Islet of Langerhans (tissue), 1 donor: ENCODE measurements at regions not wholly inside any gene's neighbourhood (a gene's known extent, or its start where the extent isn't known, plus 50 kb on each side); places are given as distances from the start of the nearest gene placed in this dataset.

Experiments used
- FAIRE-seq: peaks from one replicate; lab custom pipeline; 2011; peaks lifted over from hg19 to GRCh38; lab: Jason Lieb, UNC

DNA sequence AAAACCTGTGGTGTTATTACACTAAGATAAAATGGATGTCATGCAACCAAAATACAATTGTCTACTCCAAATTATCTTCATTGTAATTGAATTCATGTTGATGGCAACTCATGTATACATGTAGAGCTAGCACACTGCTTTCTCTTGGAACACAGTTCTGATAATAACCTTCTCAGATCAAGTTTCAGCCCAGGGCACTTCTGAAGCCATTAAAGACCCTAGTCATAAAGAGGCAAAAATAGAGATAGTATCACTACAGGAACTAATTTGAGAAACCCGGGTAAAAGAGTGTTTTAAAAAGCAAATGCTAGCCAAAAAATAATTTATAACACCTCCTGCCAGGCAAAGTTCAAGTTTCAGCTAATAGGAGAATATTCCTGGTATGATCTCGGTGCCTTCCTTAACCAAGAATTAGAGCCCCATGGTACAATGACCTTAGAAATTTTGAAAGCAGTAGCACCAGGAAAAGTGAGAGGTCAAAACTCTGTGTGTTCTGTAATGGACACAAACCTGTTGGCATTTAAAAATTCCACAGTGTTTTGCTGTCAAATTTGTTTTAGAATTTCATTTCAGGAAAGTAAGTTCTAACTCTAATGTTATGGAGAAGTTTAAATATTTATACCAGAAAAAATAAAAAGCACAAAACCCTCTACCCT is 105.0 kb upstream of the FRMD6 start:
- FAIRE-seq, result no peak

DNA sequence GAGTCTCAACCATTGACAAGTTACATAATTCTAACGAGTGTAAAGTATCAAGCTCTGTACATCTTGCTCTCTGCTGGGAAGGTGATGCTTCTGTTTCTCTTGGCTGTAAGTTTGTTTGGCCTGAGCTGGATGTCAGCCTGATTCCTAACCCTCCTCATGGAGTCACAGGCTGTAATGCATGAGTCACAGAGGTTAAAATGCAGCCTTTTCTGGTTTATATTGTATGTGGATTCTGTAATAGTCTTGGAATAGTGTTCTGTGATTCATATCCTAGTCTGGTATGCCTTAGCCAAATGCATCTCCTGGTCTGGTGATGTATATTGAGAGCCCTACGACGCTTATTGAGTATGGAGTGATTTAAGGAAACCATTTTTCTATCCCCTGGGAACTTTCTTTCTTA is 104.5 kb upstream of the FRMD6 start:
- FAIRE-seq, result no peak

GRCh38 chr14:51547701-51548100 is 104.0 kb upstream of the FRMD6 start:
- FAIRE-seq, result no peak

- FAIRE-seq, result no peak
Measured at GRCh38 chr14:51548187-51548586, 103.5 kb upstream of the FRMD6 start.

- no peak for FAIRE-seq
Measured at GRCh38 chr14:51550636-51551035, 101.1 kb upstream of the FRMD6 start.

DNA sequence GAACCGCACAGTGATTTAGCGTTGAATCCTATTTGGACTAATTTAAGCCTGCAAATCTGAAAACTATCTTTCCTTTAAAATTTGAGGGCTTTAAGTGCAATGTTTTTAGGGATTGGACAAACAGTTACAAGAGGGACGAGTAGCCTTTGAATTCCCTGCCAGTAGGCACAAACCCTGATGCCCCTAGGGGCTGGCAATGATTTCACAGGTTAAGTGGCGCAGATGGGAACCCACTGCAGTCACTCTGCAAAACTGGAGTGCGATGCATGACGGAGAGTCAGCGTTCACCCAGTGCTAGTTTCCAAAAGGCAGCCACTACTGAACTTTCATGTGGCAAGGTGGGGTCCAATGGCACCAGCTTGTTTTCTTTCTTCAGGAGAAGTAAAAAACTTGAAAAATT is 99.4 kb upstream of the FRMD6 start:
- no peak for FAIRE-seq

DNA sequence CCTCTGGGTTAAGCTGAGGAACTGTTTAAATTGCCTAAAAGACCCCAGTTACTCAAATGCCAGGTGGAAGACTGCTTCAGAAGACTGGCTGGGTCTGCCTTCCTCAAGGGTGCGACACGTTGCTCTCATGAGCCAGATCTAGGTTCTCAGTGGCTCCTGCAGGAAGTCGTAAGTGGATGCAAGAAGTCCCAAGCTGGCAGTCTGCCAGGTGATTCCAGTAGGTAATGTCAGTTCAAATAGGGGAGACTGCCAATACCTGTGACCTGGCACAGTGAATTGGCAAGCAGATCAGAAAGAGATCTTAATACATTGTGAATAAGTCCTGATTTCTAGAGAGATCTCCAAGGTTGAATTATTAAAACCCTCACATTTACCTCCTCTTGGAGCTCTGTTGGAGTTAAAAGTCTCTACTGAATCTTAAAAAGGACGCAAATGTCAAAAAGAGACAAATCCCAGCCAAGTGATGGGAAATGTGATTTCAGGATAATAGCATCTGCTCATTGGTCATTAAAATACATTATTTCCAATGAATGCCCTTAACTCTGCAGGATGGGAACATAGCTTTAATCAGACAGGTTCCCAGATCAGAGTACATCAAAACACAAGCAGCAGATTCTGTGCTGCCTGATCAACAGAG is 98.8 kb upstream of the FRMD6 start:
- FAIRE-seq, result no peak

- no peak for FAIRE-seq
Measured at GRCh38 chr14:51554339-51554920, 97.3 kb upstream of the FRMD6 start.

DNA sequence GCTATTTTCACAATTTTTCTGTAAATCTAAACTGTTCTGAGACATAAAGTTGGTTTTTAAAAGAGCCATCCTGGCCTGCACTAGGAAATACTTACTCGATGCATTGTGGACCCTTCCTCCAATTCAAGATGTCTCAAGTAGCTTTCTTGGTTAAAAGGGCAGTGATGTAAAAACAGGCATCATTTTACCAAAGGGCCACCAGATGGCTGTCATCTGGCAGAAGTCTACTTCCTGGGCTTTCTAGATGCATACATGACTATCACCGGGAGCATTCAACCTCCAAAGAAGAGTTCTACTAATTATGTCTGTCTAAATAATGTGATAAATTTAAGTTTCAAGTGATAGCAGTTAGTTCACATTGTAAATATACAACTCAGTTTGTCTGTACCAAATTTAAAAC is 96.8 kb upstream of the FRMD6 start:
- no peak for FAIRE-seq

DNA sequence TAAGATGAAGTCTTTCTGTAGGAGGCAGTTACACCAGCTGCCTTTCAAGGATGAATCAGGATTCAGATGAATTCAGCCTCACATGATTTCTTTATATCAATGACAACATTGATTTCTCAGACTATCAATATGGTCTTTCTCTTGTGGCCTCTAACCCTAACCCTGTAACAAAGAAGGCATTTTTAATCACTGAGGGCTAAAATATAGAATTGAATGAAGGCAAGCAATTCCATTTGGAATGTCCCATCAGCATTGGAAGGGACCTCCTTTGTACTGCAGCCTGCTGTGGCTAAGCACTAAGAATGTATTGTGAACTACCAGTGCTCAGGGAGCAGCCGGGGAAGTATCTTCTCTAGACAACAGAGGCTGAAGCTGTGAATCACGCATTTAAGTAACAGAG is 90.6 kb upstream of the FRMD6 start:
- no peak for FAIRE-seq

DNA sequence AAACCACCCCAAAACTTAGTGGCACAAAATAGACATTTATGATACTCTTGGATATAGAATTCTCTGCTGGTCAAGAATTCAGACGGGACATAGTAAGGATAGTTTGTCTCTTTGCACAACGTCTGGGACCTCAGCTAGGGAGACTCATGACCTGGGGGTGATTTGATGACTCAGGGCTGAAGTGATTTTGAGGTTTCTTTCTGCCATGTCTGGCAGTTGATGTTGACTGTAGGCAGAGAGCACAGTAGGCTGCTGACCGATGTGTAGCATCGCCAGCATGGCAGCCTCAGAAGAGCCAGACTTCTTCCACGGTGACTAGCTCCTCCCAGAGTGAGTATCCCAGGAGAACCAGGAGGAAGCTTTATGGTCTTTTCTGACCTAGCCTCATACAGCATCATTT is 88.9 kb upstream of the FRMD6 start:
- no peak for FAIRE-seq

- FAIRE-seq, result no peak
Measured at GRCh38 chr14:51563560-51563959, 88.2 kb upstream of the FRMD6 start.

- FAIRE-seq, result no peak
Measured at GRCh38 chr14:51564460-51564859, 87.2 kb upstream of the FRMD6 start.

DNA sequence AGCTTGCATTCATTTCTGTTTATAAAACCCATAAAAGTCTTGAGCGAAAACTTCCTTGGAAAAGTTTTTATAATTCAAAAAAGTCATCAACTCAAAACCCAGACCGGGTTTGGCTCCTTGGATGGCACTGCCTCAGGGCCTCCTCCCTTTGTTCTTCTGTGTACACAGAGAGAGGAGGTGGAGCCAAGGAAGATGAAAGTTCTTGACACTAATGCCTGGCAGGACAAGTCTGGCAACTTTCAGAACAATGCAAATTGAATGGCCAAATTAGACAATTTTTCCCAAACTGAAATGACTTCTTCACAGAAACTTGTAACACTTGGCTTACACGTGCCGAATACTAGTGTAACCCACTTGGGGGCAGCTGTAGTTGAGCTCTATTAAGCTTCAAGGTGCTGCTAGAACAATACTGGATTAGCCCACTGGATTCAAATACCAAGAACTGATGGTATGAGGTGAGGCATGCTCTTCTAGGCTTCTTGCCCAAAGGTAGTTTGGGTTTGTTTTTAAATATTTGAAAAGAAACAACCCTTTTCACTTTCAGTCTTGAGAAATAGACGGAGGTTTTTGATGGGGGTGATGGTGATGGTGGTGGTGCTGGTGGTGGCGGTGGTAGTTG is 86.6 kb upstream of the FRMD6 start:
- no peak for FAIRE-seq

DNA sequence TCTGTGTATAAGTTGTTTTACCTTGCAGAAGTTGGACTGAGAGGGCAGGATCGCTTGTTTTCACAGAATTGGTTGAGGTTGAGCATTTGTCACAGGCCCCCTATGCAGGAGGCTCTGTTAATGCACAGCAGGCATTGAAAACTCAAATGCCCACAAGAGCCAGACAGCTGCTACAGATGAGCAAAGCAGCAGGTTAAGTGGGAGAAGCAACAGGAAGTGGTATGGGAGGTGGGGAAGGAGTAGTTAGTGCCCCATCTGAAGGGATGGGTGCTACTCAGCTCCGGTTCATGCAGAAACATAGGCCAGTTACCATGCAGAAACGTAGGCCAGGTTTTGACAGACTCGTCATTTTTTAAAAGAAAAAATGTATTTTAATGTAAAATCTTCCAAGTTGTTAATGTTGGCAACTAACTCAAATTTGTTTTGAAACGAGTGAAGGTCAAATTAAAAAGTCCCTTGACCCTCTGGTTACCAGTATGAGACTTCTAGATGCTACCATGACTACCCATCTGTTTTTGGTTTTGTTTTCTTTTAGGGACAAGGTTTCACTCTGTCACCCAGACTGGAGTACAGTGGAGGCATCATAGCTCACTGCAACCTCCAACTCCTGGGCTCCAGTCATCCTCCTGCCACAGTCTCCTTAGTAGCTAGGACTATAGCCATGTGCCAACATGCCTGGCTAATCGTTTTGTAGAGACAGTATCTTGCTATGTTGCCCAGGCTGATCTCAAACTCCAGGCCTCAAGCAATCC is 84.7 kb upstream of the FRMD6 start:
- no peak for FAIRE-seq

- no peak for FAIRE-seq
Measured at GRCh38 chr14:51568366-51568765, 83.3 kb upstream of the FRMD6 start.

GRCh38 chr14:51573607-51574006 is 78.1 kb upstream of the FRMD6 start:
- FAIRE-seq, result no peak

DNA sequence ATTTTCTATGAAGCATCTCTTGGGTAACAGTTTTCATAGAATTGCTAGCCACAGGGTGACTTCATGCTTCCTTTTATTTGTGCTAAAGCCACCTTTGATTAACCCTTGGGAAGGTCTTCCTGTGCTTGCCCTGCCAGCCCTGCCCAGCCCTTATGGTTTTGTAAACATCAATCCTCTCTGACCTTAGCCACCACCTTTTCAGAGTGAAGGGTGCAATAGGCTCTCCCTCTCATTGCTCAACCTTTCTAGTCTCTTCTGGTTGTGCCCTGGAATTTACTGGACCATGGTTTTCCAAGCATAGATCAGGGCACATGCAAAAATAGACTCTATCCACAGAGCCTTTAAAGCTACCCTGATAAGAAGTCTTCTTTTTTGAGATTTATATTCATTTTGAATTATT is 77.7 kb upstream of the FRMD6 start:
- no peak for FAIRE-seq

DNA sequence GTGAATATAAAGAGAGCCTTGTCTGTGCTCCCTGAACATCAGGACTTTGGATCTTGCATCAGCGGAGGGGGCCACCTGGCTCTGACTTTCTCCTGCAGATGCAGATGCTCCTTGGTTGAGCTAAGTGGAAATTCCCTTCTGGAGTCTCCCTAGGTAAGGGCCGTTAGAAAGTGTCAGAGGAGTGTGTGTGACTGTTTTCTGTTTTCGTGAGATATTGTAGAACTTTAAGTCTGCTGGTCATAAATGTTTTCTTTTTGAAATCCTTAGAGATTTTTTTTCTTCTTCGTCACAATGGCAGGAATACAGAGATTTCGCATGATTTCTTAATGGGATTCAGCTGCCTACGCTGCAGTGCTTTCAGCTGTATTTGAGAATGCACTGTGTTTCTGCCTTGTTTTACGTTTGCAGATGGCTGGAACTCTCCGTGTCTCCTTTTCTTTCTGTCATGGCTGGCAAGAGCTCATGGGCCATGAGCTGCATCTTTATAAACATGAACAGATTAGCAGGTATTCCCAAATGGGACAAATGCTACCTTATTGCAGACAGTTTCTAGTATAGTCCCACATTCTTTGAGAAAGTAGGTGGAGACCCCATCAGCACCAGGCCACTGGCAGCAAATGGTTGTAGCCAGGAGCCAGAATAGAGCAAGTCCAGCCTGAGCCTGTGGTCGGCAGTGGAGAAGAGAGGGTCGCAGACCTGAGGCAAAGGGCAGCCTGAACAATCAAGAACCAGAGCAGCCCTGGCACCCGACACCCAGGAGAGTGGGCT is 76.2 kb upstream of the FRMD6 start:
- FAIRE-seq, result no peak

- FAIRE-seq, result no peak
Measured at GRCh38 chr14:51576117-51576430, 75.6 kb upstream of the FRMD6 start.

- FAIRE-seq, result no peak
Measured at GRCh38 chr14:51576879-51577278, 74.8 kb upstream of the FRMD6 start.

DNA sequence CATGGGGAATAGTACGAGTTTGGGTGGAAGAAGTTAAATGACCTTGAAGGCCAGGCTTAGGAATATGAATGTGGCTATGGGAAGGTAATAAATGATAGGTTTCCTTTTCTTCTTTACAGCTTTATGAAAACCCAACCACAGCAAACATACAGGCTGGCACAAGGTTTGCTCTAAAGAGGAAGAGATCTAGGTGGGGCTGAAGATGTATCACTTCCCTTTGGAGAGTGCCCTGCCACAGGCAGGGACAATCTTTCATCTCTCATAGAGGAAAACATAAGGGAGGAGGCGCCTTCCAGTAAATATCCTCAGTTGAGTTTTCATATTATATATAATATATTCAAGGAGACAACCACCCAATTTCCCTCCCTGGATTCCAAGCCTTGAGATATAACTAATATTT is 72.9 kb upstream of the FRMD6 start:
- FAIRE-seq, result no peak
